ENCODE measurements at regions not wholly inside any gene's neighbourhood (a gene's known extent, or its start where the extent isn't known, plus 50 kb on each side); places are given as distances from the start of the nearest gene placed in this dataset.

DNA sequence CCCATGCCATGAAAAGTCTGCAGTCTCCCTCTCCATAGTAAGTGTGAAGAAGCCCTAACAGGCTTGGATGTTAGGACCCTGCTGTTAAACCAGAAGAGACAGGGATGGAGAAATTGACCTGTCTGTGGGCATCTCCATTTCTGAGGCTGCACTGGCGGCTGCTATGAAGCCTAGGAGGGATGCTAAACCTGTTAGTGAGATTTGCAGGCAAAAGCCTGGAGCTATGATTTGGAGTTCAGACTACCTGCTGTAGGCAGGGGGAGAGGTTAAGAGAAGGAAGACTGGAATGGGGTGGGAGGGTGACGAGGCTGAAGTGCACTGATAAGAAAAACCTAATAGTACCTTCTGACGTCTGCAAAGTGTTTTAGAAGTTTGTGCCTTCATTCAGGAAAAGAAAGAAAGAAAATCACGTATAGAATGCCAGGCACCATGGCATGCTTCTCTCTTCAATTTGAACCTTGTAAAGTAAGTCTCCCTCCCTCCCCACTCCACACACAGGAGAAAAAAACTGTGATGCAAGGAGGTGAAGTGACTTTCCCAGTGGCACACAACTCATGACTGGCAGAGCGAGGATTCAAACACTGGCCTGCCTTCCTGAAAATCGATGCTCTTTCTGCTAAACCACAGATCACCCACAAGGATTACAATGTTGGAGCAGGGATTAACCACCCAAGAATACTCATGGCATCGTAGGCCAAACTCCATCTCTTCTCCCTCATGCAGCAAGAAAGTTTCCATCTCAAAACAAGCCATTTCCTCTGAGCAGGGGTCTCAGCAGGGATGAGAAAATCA, 98.5 kb upstream of the PKDCC start:
- DNase-seq (ENCODE audit: low read depth, low spot score) = no peak

DNA sequence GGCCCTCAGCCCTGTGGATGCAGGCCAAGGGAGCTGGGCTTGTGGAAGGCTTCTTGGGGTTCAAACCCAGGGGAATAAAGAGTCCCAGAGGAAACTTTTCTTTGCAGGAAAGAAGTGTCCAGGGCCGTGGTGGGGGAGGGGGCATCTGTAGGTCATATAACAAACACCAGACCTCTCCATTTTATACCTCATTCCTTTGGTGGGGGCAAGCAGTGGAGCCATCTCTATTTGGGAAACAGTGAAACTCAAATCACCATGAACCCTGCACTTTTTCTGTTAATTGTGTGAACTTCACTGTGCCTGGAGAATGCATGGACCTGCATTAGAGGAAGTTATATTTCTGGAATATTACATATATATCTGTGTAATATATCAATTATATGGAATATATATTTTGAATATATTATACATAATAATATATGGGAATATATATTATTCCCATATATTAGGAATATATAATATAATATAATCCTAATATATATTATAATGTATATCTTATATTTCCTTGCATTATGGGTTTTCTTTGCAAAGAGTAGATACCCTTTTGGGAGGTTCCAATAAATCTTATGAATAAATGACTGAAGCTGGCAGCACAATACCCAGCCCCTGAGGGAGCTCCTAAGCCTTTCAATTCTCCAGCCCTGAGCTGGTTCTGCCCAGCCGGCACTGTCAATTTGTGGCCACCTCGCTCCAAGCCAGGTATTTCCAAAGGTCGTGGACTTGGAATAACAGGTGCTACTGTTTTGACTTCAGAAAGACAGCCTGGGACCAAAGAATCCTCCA, 97.7 kb upstream of the PKDCC start:
- no peak for DNase-seq (ENCODE audit: low read depth, low spot score)

DNA sequence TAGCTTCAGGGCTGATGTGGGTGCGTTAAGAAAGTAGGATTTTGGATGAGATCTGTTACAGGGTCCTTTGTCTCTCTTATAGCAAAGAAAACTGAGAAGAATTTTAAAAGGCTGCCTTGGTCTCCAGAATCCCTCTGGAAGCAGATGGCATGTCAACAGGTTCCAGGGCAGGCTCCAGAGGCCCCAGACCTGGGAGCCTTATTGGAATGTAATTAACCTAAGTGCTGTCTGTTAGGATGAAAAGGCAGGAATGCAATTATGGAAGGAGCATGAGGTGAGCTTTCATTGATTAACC, 97.2 kb upstream of the PKDCC start:
- DNase-seq (ENCODE audit: low read depth, low spot score) = no peak

DNA sequence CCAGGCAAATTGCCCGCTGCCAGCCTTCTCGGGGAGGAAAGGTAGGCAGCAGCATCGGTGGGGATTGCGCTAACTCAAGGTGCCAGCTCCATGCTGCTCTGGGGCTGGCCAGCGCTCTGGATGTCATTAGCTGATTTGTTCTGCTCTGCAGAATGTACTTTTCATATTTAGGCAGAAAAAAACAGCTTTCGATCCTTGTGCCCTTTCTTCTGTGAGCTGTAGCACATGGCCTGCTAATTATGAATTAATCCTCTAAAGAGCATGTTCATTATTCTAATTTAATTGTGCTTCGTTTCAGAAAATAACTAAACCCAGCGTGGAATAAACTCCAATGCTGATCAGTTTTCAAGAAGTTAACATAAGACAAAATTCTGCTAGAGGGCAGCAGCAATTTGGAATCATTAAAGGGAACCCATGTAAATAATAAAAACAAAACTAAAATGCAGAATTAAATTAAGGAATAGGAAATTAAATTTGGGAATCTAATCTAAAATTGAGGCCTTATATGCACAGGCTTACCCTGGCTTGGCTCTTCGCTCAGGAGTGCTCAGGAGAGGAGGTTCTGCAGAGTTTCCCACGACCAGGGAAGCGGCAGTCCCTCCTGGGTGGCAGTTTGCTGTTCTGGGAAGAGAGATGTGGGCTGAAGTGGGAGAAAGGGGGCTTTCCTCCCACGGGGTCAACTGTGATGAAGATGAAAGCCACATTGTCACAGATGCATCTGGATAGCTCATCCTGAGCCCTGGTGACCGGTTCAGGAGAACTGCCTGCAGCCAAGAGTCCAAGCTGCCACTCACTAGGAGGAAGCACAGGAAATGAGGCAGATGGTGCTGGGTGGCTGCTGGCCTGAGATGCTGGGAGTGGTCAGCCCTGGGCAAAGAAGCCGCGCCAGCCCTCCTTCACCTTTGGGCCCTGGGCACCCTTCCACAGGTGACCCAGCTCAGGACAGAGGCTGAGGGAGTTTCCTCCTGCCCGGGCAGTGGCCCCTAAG, 93.2 kb upstream of the PKDCC start:
- no peak for DNase-seq (ENCODE audit: low read depth, low spot score)

DNA sequence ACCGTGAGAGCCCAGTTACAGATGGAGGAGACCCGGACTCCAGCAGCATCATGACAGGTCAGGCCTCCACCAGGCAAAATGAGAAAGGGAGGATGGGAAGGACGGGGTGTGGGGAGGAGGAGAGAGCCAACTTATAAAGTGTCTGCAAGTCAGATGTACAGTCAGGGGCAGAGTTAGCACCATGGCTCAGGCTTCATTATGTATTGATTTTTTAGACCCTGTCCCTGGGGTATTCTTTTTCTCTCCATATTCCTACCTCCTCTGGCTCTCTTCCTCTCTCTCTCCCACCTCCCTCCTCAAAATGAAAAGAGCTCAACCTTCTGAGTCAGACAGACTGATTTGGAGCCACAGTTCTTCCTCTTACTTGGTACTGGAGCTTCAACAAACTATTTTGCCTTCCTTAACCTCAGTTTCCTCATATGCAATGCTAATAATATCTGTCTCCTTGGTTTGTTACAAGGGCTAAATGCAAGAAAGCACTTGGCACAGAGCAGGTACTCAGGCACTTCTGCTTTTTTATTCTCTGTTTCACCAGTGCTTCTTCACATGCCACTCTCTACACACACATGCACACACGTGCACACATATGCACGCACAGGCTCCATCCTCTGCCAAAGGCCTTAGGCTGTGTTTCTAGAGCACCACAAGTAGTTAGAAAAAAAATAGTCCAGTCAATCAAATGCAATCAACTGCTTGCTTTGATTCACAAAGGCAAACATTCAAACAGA, 92.3 kb upstream of the PKDCC start:
- no peak for DNase-seq (ENCODE audit: low read depth, low spot score)

DNA sequence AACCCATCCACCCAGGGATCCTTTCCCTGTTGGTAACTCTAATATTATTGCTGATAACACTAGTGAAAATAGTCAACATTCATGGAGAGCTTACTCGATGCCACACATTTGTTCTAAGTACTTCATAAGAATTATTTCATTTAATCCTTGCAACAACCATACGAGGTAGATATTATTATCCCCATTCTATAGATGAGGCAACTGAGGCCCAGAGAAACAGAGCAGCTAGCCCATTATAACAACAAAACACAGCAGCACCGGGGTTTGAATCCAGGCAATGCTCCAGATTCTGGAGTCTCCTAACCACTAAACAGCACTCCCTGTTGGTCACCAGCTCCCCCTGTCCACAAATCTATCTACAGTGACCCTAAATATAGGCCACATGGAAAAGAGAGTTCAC, 90.4 kb upstream of the PKDCC start:
- no peak for DNase-seq (ENCODE audit: low read depth, low spot score)

DNA sequence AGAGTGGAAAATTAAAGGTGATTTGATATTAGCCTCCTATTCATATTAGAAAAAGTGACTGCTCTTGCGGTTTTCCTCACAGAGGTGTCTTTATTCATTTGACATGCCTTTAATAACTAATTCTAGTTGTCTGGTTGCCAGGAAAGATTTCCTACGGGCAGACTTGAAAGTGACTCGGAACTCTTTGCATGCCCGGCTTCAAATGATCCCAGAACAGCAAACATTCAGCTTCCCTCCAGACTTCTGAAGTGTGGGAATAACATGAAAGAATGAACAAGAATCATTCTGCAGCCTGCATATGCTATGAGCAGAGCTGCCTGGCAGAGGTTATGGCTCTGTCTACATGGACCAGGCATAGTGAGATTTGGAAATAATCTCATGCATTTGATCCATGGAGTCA, 89.6 kb upstream of the PKDCC start:
- no peak for DNase-seq (ENCODE audit: low read depth, low spot score)

DNA sequence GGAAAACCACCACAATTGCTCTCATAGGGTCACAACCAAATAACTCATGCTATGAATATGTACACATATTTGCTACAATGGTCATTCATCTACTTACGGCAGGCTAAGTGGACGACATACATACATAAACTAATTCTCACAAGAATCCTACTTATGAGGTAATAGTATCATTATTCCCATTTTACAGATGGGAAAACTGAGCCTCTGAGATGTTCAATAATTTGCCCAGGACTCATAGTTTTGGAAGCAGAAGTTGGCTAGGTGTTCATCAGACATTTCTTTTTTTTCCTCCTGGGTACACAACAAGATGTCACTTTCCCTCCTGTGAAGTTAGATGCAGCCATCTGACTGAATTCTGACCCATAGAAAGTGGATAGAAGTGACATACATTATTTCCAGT, 89.0 kb upstream of the PKDCC start:
- DNase-seq (ENCODE audit: low read depth, low spot score) = no peak

DNA sequence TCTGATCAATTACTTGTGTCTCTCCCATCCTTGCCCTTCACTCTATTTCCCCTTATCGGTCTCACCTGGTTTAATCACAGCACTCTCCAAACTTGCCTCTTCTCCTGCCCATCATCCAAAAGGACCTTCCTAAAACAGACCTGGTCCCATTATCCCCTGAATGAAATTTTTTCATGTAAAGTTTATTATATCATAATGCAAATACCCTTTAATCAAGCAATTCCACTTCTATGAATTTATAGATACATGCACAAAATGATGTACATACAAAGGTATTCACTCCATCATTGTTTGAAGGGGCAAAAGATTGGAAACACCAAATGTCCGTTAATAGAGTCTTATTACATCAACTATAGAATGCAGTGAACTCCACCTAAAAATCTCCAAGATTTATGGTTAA, 88.1 kb upstream of the PKDCC start:
- DNase-seq (ENCODE audit: low read depth, low spot score) = no peak

DNA sequence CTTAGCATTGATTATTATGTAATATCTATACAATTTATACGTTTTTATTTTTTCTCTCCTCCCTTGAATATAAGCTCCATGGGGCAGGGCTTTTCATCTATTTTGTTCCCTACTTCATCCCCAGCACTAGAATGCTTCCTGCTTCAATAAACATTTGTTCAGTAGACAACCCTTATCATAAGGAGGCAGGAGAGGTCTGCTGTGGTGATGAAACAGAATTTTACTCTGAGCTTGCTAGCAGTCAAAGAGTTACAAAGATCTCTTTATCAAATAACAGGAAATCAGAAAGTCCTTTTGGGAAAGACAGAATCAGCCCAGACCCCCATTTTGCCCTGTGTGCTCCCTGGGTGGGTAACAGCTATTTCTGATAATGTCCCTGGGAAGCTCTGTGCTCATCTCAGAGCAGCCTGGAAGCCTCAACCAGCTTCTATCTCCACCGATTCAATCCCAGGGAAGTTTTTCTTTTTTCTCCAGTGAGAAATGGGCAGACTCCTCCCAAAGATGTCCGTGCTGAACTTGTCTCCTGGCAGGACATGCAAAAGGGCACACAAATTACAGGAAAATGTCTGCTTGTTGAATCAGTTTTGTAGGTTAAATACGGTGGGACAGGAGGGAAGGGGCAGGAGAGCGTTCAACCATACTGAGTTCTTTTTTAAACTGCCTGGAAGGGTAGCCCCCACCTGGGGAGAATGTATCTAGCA, 84.7 kb upstream of the PKDCC start:
- DNase-seq (ENCODE audit: low read depth, low spot score) = no peak

DNA sequence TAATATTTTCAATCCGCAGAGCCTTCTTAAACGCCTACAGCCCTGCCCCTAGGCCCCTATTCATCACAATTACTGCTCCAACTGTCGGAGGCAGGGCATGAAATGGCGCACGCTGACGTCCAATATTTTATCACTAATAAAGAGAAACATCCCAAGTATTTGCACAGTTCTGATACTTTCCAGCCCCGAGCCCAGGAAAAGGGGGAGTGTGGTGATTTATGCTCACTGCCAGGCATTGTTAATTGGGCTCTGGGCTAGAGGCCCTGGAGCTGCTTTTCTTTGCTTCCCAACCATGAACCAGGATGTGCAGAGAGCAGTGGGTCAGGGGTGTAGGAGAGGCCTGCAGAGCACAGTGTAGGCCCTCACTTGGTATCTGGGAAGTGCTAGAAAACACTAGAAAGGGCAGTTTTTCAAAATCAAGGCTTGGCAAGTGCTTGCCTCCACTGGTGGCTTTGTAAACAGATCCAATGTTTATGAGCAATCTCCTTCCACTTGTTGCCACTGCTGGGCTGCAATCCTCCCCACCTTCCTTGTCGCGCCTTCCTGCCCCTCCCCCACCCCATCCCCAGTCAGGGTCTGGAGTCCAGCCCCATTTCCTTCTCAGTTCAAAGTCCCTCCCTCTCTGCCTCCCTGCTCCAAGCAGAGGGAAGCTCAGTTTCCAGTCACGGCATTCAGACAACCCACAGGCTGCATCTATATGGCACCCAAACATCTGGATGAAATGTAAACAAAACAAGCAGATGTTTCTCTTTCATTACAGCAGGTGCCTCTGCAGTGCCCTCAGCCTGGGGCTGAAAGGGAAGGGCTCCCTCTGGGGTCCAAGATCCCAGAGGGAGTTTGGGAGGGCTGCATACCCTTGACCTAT, 83.9 kb upstream of the PKDCC start:
- no peak for DNase-seq (ENCODE audit: low read depth, low spot score)

DNA sequence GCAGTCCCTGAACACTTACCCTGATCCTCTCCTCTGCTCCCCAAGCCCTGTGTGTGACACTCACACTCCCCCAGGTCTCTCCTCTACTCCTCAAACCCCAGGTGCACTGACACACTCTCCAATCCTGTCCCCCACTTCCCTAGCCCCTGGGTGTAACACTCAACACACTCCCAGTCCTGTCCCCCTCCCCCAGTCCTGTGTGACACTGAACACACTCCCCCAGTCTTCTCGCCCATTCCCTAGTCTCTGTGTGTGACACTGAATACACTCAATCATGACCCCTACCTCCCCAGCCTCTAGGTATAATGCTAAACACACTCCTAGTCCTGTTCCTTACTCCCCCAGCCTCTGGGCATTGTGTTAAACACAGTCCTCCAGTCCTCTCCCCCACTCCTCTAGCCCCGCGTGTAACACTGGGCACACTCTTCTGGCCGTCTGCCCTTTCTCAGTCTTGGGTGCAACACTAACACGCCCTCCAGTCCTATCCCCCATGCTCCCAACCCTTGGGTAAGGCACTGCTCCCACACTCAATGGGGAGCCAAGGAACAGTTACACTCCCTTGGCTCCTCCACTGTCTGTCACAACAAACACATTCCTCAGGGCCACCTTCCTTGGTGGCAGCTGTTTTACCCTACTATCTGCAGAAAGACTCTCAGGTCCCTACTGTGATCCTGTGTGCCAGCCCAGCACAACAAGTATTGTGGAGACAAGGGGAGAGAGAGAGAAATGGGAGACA, 82.5 kb upstream of the PKDCC start:
- DNase-seq (ENCODE audit: low read depth, low spot score) = no peak

DNA sequence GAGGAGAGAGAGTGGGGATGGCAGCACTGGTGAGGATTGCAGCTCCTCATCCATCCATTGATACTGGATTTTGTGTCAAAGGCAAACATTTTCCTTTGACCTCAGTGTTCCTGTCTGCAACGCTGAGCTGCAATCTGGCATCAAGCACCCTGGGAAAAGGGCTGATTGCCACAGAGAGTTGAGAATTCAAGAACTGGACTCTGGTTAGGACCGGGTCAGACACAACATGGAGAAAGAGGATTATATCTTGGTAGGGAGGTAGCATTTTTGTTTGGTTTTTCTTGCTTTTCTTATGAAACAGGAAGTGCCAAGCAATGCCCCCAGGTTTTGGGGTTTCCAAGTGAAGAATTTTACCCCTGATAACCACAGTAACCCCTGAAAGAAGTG, 81.9 kb upstream of the PKDCC start:
- DNase-seq (ENCODE audit: low read depth, low spot score) = no peak

DNA sequence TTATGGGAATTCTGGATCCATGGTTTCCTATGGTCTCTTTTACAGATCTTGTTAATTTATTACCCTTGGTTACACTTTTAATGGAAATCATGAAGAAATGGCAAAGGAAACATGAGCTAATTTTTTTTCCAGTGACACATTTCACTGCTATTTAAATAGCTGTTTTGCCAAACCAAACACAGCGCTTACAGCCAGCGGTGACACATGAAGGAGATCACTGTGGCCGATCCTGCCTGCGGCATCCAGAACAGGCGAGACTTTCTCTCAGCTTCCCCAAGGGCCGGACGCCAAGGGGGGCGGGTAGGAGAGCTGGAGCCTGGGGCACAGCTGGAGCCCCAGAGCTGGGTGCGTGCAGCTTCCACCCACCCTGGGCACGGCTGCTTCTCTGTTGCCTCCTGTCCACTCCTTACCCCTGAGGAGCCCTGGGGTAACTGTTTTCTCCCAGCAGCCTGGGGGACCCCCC, 81.4 kb upstream of the PKDCC start:
- no peak for DNase-seq (ENCODE audit: low read depth, low spot score)

DNA sequence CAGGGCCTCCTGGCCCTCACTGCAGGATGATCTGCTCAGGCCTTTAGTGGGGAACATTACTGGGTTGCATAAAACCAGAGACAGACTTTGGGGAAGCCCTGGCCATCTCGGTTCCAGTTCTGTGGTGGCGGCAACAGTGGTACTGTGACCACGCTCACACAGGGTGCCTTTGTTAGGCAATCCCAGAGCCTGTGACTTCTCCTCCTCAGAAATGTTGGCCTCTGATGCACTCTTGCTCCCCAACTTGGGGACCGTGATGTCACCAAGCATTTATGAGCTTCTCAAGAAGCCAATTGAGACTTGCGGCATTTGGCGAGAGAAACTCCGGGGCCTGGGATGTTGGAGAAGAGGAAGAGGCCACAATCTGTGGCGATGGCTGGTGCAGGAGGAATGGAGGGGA, 80.9 kb upstream of the PKDCC start:
- DNase-seq (ENCODE audit: low read depth, low spot score) = no peak

DNA sequence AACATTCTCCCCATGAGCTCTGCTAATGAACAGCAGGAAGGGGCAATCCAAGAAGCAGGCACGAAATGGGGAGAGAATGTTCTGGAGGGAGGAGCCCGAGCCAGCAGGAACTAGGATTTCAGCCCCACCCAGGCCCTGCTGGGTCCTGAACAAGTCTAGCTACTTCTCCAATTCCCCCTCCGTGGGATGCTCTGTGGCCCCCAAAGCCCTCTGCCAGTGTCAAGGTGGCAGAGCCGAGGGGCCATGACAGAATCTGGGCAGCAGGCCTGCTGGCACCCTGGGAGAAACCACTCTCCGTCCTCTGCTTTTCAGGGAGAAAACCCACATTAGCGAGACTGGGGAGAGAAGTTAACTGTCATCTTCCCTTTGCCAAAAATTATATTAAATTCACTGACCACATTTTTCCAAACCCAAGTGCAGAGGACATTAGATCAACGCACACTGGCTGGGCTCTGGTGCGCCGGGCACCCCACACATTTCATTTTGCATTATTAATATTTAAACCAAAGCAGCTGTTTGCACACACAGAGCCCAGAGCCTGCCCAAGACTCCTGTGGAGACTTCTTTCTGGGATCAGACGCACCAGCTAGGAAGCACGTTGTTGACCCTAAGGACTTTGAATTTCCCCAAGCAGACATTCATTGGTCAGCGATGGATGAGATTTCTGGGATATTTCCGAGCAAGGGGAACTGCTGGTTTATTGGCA, 80.2 kb upstream of the PKDCC start:
- DNase-seq (ENCODE audit: low read depth, low spot score) = no peak

DNA sequence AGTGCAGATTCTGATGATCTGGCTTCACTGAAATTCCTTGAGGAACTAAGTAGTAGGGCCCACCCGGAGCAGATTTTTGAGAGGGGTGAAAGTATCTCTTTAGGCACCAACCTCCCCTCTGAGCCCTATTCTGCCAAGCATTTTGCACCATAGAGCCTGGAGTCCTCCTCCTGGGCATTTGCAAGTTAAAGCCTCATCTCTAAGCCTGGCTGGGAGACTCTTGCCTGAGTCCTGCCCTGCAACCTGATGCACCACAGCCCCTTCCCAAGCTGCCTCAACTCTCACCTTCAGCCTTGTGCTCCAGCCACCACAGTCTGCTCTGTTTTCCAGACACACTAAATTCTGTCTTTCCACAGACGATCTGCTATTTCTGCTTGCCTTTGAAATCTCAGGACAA, 79.6 kb upstream of the PKDCC start:
- no peak for DNase-seq (ENCODE audit: low read depth, low spot score)

DNA sequence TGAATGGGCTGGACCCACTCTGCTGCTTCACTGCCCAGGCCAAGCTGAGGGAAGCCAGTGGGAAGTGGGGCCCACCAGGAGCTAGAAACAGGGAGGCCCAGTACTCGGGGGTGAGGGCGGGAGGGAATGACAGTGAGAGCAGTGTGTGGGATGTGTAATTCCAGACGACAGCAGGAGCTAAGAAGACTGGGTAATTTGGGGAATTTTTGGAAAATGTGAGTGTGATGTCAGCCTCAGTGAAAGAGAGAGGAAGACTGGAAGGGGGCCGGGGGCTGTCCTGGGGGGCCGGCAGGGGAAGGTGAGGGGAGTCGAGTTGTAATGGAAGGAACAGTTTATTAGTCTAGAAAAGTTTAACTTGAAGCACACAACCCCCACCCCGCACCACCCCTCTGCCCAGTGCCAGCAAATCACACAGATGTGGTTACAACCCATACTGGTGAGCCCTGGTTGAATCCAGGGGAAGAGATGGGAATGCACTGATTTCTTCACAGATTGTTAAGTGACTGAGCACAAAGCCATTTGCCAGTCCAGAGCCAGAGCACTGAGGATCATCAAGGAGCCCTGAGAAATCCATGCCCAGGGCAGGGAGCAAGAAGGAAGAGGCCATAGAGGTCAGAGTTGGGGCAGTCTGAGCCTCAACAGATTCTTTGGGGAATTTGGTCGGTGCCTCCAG, 76.7 kb upstream of the PKDCC start:
- DNase-seq (ENCODE audit: low read depth, low spot score) = no peak

Data from activated naive CD8-positive, alpha-beta T cell treated with anti-CD3 and anti-CD28 coated beads, Interleukin-2, amount 50 U/mL, for 16 hours (primary cell).